Right cardiac atrium (tissue), 5 donors: ENCODE measurements at regions not wholly inside any gene's neighbourhood (a gene's known extent, or its start where the extent isn't known, plus 50 kb on each side); places are given as distances from the start of the nearest gene placed in this dataset.

Experiments used
- ATAC-seq, 2 donors: fragments of 200-7000 bp; cut with Tn5 transposase; one replicate each; pipeline versions ENCODE4 v1.8.0 to v1.9.1; 2020; ENCODE audit warnings: moderate library complexity in 2 of 2, mild to moderate bottlenecking in 1 of 2
- DNase-seq, 3 donors: peaks; one replicate each; pipeline ENCODE4 v3.0.0-alpha.2; 2020
- H3K27ac ChIP-seq: one replicate; pipeline ENCODE4 v1.5.1; 2013; ENCODE audit warnings: mild to moderate bottlenecking, low read length, control low read depth, moderate library complexity
- H3K27me3 ChIP-seq: one replicate; pipeline ENCODE4 v1.6.1; 2013; ENCODE audit not compliant: control insufficient read depth, insufficient read depth
- H3K4me1 ChIP-seq: one replicate; pipeline ENCODE4 v1.6.1; 2013; ENCODE audit warnings: low read length; ENCODE audit not compliant: control insufficient read depth, insufficient read depth
- H3K4me3 ChIP-seq: one replicate; pipeline ENCODE4 v1.5.1; 2013; ENCODE audit warnings: low read length, control low read depth
- H3K9me3 ChIP-seq: one replicate; pipeline ENCODE4 v1.6.1; 2013; ENCODE audit warnings: low read length; ENCODE audit not compliant: control insufficient read depth
- WGBS: extraction: QIAGEN DNeasy Blood & Tissue Kit; methylation state at CpG from one replicate; pipeline ENCODE4 v1.1.7; 2013; 5-methylcytosine and 5-hydroxymethylcytosine counted together
- intact Hi-C, 4 donors: fragments of 100-400 bp; cut with DNase I; formaldehyde crosslinking; loops; one replicate each; pipeline versions ENCODE4 v1.11.0 to v1.14.0; 2022 to 2023
- donor health status: healthy with polysubstance abuse.
- donor health status: DM: no; HTN: yes; CAD: no.
- donor health status: DM: no; HTN: no; CAD: no.
- donor health status: DM: no; HTN: yes; CAD: no; lungs with severe emphysema.
- donor health status: DM: yes; HTN: yes; CAD: no.

DNA sequence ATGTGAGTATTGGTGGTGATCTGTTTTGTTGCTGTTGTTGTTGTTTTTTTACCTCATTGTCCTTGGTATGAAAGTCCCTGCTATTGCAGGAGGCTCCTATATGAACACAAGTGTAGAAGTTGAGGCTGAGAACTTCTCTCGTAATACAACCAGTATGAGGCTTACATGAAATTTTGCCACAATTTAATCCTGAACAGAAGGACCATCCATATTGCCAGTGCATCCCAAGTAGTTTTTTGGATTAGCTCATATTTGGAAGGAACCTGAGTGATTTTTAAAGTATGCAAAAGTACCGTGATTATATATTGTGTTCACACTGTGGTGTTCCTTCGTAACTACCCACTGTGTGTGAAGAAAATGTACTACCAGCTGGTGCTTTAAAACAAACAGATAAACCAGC is 2095.5 kb upstream of the WWC1 start:
- WGBS: 90% methylated on average over 3 of the region's 3 CpGs
- no peaks in the 10 kb centered on the region for H3K27me3 ChIP-seq
- no peaks in the 10 kb centered on the region for H3K4me1 ChIP-seq
- intact Hi-C loops: no loop called here
- no peaks in the 10 kb centered on the region for H3K9me3 ChIP-seq
- no peak for ATAC-seq
- no peak for DNase-seq
- no peak overlapping the region for H3K4me3 ChIP-seq
- H3K27ac ChIP-seq: no peak overlapping the region

DNA sequence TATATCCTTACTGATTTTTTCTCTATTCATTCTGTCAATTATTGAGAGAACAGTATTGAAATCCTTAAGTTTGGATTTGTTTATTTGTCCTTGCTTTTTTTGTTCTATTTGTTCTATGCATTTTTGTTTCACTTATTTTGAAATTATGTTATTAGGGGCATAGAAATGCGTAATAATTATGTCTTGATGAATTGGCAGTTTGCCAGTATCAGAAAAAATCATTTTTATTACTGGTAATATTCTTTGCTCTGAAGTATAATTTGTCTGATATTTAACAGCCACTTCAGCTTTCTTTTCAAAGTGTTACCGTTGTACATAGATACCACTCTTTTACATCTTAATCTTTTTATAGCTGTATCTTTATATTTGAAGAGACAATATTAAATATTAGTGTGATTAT is 2090.9 kb upstream of the WWC1 start:
- no peak overlapping the region for H3K4me3 ChIP-seq
- no peaks in the 10 kb centered on the region for H3K27me3 ChIP-seq
- H3K9me3 ChIP-seq: no peaks in the 10 kb centered on the region
- H3K4me1 ChIP-seq: no peaks in the 10 kb centered on the region
- ATAC-seq (no peak), DNase-seq (no peak)
- no peak overlapping the region for H3K27ac ChIP-seq
- 79% methylated on average over 2 of the region's 2 CpGs for WGBS
- intact Hi-C loops: no loop called here

DNA sequence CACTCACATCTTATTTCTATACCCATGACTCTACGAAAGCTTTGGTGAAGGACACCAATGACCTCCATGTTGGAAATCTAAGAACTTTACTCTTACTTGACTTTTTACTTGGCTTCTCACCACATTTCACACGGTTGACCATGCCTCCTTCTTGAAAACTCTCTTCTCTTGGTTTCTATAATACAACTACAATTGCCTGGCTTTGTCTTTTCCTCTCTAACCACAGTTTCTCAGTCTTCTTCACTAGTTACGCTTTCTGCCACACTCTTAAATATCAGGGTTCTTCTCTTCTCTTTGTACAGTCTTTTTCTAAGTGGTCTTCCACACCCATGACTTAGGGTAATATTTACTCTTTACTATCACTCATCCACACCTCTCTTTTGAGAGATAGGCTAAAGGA is 2079.8 kb upstream of the WWC1 start:
- intact Hi-C loops: no loop called here
- Histone ChIP-seq H3K9me3 (no peaks in the 10 kb centered on the region), H3K4me1 (no peaks in the 10 kb centered on the region), H3K27me3 (no peaks in the 10 kb centered on the region), H3K4me3 (no peak overlapping the region), H3K27ac (no peak overlapping the region)
- WGBS: 83% methylated on average over 3 of the region's 3 CpGs
- no peak for DNase-seq
- ATAC-seq: no peak

DNA sequence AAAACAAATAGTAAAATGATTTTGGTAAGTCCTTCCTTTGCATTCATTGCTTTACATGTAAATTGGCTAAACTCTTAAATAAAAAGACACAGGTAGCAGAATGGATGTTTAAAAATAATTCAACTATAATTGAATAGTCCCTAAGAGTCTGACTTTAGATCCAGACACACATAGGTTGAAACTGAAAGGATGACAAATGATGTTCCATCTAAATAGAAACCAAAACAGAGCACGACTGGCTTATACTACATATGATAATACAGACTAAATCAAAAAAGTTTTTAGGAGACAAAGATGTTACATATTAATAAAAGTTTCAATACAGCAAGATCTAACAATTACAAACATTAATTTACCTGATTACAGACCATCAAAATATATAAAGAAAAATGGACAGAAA is 2055.1 kb upstream of the WWC1 start:
- Histone ChIP-seq H3K4me3 (no peak overlapping the region), H3K9me3 (no peaks in the 10 kb centered on the region), H3K27ac (no peak overlapping the region), H3K27me3 (no peaks in the 10 kb centered on the region), H3K4me1 (no peaks in the 10 kb centered on the region)
- no peak for DNase-seq
- 79% methylated on average over 1 of the region's 1 CpG for WGBS
- ATAC-seq: no peak
- intact Hi-C loops: no loop called here

DNA sequence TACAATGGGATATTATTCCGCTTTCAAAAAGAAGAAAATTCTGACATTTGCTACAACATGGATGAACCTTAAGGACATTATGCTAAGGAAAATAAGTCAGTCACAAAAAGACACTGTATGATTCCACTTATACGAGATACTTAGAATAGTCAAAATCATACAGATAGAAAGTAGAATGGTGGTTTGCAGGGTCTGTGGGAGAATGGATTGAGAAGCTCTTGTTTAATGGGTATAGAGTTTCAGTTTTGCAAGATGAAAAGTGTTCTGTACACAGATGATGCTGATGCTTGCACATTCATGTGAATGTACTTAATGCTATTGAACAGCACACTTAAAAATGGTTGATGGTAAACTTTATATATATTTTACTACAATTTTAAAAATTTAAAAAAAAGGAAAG is 2050.7 kb upstream of the WWC1 start:
- intact Hi-C loops: no loop called here
- 92% methylated on average over 2 of the region's 2 CpGs for WGBS

DNA sequence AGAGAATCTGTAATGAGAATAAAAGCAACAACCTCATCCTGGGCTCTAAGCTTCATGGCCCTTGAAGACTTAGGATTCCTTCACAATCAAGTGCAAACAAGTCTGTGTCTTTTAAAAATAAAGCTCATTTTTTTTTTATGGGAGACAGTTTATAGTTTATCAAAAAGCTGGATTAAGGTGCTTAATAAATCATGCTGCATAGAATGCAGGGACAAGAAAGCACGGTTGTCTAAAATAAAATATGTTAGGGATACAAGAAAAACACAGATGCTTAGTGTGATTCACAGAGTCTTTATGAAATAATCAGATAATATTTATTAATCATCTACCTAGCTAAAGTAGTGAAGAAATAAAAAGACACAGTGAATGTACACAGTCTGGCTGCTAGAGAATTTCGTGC is 2045.9 kb upstream of the WWC1 start:
- H3K4me1 ChIP-seq: no peaks in the 10 kb centered on the region
- no peak overlapping the region for H3K4me3 ChIP-seq
- no peaks in the 10 kb centered on the region for H3K27me3 ChIP-seq
- DNase-seq (no peak), ATAC-seq (no peak)
- H3K27ac ChIP-seq: no peak overlapping the region
- H3K9me3 ChIP-seq: no peaks in the 10 kb centered on the region
- intact Hi-C loops: no loop called here
- WGBS: 84% methylated on average over 2 of the region's 2 CpGs

More for the DNA sequence above, 2050.7 kb upstream of the WWC1 start:
- no peak overlapping the region for H3K27ac ChIP-seq
- DNase-seq (no peak), ATAC-seq (no peak)
- H3K27me3 ChIP-seq: no peaks in the 10 kb centered on the region
- H3K4me3 ChIP-seq: no peak overlapping the region
- no peaks in the 10 kb centered on the region for H3K9me3 ChIP-seq
- no peaks in the 10 kb centered on the region for H3K4me1 ChIP-seq

DNA sequence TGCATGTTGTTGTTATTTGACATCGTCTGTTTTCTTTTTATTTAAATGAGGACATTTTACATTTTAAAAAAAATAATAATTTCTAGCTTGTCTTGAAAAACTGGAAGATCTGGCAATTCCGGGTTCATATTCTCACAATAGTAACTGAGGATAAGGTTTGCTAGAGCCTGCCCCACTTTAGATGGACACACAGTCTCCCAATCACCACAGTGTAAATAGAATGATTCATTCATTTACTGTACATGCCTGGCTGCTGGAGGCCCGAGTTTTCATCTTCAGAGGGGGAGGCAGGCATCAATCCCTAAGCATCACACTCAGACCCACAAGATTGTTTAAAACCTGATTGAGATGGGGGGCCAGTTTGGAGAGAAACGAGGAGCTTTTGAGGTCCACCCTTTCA is 2039.7 kb upstream of the WWC1 start:
- no peaks in the 10 kb centered on the region for H3K9me3 ChIP-seq
- DNase-seq (no peak), ATAC-seq (peak in 1 of 2 donors; percentile 51)
- H3K27me3 ChIP-seq: no peaks in the 10 kb centered on the region
- H3K4me1 ChIP-seq: no peaks in the 10 kb centered on the region
- H3K27ac ChIP-seq: no peak overlapping the region
- intact Hi-C loops: no loop called here
- 52% methylated on average over 4 of the region's 4 CpGs for WGBS
- peak overlapping the region; percentile 19 for H3K4me3 ChIP-seq

DNA sequence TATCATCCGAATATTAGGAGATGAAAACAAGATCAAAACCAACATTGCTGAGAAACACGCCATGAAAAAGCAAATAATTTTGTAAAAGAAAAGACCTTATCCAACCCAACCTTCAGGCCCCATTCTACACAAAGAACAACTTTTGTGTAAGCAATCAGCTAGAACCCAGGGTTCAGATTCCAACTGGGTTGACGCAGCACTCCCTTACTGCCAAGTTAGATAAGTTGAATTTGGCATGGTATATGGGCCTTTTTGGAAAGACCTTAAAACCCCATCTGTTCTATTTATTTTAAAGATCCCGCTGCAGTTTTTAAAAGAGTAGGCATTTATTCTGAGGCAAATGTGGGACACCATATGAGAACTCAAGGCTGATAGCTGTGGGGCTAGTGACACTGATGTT is 2033.8 kb upstream of the WWC1 start:
- Histone ChIP-seq H3K9me3 (no peaks in the 10 kb centered on the region), H3K27me3 (no peaks in the 10 kb centered on the region), H3K4me3 (no peak overlapping the region), H3K4me1 (no peaks in the 10 kb centered on the region), H3K27ac (no peak overlapping the region)
- DNase-seq: peak; percentile 11 to 60 (median 44)
- ATAC-seq: peak; percentile 71 to 87
- 58% methylated on average over 4 of the region's 4 CpGs for WGBS
- intact Hi-C loops: no loop called here

DNA sequence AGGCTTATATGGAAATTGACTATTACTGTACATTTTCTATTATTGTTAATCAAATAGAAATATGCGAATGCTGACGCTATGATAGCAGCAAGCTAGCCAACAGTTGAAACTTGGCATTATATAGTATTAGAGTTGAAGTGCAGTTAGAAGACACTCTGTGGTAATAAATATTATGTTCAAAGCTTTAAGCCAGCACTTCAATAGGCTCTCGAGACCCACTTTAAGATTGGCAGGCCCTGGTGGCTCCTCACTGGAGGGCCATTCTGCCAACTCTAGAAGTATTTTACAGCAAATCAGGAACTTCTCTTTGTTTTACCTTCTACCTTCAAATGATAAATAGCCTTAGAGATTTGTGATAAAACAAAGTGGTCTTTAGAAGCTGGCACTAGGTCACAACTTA is 2029.0 kb upstream of the WWC1 start:
- Histone ChIP-seq H3K4me1 (no peaks in the 10 kb centered on the region), H3K27me3 (no peaks in the 10 kb centered on the region), H3K27ac (no peak overlapping the region), H3K9me3 (no peaks in the 10 kb centered on the region), H3K4me3 (no peak overlapping the region)
- ATAC-seq: no peak
- 87% methylated on average over 3 of the region's 3 CpGs for WGBS
- DNase-seq: no peak
- intact Hi-C loops: no loop called here

DNA sequence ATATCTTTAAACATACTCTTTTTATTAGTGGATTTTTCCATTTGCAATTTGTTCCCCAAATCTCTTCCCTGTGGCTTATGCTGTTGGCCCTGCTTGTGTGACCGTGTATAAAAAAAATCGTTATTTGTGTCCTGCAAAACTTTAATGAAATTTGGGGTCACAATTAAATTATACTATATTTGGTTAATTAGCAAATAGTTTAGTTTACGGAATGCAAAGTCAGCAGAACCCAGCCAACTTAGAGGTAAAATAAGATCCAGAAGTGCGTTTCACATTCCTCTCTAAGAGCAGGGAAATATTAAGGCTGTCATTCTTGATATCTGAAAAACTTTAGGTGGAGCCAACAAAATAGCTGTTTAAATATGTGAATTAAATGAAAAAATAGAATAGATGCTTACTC is 2023.5 kb upstream of the WWC1 start:
- Histone ChIP-seq H3K4me1 (no peaks in the 10 kb centered on the region), H3K27me3 (no peaks in the 10 kb centered on the region), H3K27ac (no peak overlapping the region), H3K9me3 (no peaks in the 10 kb centered on the region), H3K4me3 (no peak overlapping the region)
- WGBS: 85% methylated on average over 4 of the region's 4 CpGs
- no peak for DNase-seq
- ATAC-seq: no peak
- intact Hi-C loops: no loop called here

DNA sequence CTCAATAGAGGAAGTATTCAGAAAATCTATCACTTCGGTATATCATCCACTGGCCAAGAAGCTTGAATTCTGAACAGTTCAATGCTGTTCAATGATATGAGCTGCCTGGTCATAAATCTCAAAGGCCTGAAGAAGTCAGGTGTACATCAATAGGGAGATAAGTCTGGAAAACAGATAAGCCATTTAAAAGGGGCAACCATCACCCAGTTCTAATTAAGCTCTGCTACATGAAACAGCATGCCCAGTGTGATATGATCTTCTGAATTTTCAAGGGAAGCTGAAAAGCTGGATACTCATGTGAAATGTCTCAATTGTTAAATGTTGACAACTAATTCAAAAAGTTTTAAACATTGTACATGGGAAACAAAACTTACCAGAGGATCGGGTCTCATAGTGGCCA is 2020.7 kb upstream of the WWC1 start:
- 92% methylated on average over 2 of the region's 2 CpGs for WGBS
- ATAC-seq: no peak
- intact Hi-C loops: no loop called here
- H3K9me3 ChIP-seq: no peaks in the 10 kb centered on the region
- H3K27me3 ChIP-seq: no peaks in the 10 kb centered on the region
- no peak for DNase-seq
- H3K4me3 ChIP-seq: no peak overlapping the region
- H3K27ac ChIP-seq: no peak overlapping the region
- no peaks in the 10 kb centered on the region for H3K4me1 ChIP-seq

DNA sequence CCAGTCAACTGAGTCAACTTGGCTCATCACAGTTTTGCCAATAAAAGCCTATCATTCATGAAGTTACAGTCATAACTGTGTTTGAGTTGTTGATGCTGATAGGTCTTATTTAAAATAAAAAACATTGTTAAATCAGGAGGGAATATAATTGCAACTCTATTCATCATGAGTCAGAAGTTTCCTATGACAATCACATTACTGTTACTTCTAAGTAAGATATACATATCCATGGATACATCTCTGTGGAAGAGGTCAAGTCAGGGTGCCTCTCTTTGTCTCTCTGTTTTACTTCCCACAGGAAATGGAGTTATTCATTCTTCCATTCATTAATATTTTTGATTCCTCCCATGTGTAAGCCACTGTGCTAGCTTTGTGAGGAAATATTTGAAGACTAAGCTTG is 2015.4 kb upstream of the WWC1 start:
- Histone ChIP-seq H3K4me3 (no peak overlapping the region), H3K4me1 (no peaks in the 10 kb centered on the region), H3K27ac (no peak overlapping the region), H3K27me3 (no peaks in the 10 kb centered on the region), H3K9me3 (no peaks in the 10 kb centered on the region)
- DNase-seq (no peak), ATAC-seq (no peak)
- intact Hi-C loops: no loop called here
